DND-41 (cell line): ENCODE measurements at regions not wholly inside any gene's neighbourhood (a gene's known extent, or its start where the extent isn't known, plus 50 kb on each side); places are given as distances from the start of the nearest gene placed in this dataset.

Experiments
- EZH2 ChIP-seq: IDR thresholded peaks from 3 replicates; pipeline ENCODE4 v1.6.1; 2012; ENCODE audit warnings: borderline replicate concordance, low read depth, mild to moderate bottlenecking, moderate library complexity, low read length, inconsistent platforms; ENCODE audit not compliant: severe bottlenecking
- TF ChIP-seq, protein P1 (sequence below): IDR thresholded peaks from 2 replicates; pipeline ENCODE4 v1.5.1; 2012; ENCODE audit warnings: borderline replicate concordance, low read length, moderate library complexity, mild to moderate bottlenecking; ENCODE audit not compliant: poor library complexity, severe bottlenecking; ENCODE audit errors: extremely low read depth

DNA sequence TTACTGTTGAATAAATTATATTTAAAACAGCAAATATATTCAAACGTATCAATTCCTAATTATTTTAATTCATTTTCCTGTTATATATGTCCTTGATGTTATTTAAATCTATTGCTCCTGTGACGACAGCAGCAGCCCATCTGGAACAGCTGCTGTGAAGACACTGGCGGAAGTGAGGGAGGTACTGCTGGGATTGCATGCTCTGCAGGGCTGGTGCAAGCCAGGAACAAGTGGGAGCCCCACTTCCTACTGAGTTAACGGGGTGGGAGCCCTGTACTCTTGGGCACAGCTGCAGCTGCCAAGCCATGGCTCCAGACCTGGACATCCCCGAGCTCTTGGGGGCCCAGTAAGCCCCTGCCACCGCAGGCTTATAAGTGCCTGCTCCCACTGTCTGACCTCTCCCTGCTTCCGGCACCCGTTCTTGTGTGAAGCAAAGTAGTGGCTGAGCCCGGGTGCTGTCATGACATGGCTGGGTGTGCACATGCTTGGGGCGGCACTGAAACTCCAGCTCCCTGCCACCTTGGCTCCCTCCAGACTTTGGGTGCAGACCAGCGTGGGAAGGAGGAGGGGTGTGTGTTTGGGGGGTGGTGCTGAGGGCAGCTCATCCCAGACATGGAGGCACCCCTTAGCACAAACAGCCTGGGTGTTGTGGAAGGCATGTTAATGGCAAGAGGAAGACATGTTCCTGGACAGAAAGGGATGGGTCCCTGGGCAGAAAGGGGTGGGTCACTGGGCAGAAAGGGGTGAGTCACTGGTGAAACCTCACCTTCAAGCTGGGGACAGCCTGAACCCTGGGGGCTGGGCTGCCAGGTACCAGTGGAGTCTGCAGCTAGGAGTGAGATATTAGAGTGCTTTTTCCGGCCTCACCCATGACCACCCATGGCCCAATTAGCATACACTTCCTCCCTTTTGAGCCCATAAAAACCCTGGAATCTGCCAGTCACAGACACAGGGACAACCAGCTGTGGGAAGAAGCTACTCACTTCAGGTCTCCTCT, 1981.3 kb upstream of the IGFBP7 start:
- TF ChIP-seq, protein P1, sequence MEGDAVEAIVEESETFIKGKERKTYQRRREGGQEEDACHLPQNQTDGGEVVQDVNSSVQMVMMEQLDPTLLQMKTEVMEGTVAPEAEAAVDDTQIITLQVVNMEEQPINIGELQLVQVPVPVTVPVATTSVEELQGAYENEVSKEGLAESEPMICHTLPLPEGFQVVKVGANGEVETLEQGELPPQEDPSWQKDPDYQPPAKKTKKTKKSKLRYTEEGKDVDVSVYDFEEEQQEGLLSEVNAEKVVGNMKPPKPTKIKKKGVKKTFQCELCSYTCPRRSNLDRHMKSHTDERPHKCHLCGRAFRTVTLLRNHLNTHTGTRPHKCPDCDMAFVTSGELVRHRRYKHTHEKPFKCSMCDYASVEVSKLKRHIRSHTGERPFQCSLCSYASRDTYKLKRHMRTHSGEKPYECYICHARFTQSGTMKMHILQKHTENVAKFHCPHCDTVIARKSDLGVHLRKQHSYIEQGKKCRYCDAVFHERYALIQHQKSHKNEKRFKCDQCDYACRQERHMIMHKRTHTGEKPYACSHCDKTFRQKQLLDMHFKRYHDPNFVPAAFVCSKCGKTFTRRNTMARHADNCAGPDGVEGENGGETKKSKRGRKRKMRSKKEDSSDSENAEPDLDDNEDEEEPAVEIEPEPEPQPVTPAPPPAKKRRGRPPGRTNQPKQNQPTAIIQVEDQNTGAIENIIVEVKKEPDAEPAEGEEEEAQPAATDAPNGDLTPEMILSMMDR, result no peak
- no peak for TF ChIP-seq EZH2
